Progenitor cell of endocrine pancreas (in vitro differentiated cells): ENCODE measurements at regions not wholly inside any gene's neighbourhood (a gene's known extent, or its start where the extent isn't known, plus 50 kb on each side); places are given as distances from the start of the nearest gene placed in this dataset.

Experiments used
- DNase-seq: peaks from one replicate; pipeline ENCODE4 v3.0.0; 2021; ENCODE audit warnings: low spot score; ENCODE audit not compliant: unreplicated experiment
- H3K27ac Mint-ChIP-seq: 2 replicates; pipeline ENCODE4 v1.8.0; 2021; ENCODE audit warnings: mild to moderate bottlenecking, moderate library complexity, mixed read lengths
- H3K27me3 Mint-ChIP-seq: 2 replicates; pipeline ENCODE4 v1.8.0; 2021; ENCODE audit warnings: mixed read lengths
- H3K36me3 Mint-ChIP-seq: 2 replicates; pipeline ENCODE4 v1.8.0; 2022; ENCODE audit warnings: mixed read lengths; ENCODE audit not compliant: insufficient read depth
- H3K4me1 Mint-ChIP-seq: 2 replicates; pipeline ENCODE4 v1.8.0; 2021; ENCODE audit warnings: low read depth, mixed read lengths
- H3K4me3 Mint-ChIP-seq: 2 replicates; pipeline ENCODE4 v1.8.0; 2021; ENCODE audit warnings: low read depth, mild to moderate bottlenecking, moderate library complexity, mixed read lengths
- H3K9me3 Mint-ChIP-seq: 2 replicates; pipeline ENCODE4 v1.8.0; 2021; ENCODE audit warnings: low read depth, mixed read lengths
- TF ChIP-seq, protein P1 (sequence below): fragments of 200-600 bp; sonication (generic); IDR thresholded peaks from one replicate; pipeline ENCODE4 v1.5.0; 2021; ENCODE audit warnings: antibody characterized with exemption, mild to moderate bottlenecking; ENCODE audit not compliant: unreplicated experiment

DNA sequence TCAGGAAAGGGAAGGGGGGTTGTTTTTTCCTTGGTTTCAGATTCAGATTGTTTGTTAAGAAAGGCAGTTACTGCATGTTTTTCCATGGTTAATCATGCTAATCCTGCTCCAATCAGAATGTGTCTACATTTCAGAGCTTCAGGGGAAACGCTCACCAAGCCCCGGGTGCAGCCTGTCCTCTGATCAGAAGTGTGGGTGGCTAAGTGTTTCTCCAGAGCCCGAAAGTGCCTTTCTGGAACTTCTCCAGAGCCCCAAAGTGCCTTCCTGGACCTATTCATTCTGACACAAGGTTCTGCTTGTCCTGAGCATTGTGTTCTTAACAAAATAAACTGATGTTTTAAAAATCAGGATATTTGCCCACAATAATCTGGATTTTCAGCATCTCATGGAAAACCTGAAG, 359.0 kb upstream of the ZNF521 start:
- Mint-ChIP-seq H3K4me1 (peaks cover 2% of the 10 kb centered on the region), H3K4me3 (no peak overlapping the region), H3K36me3 (no peaks in the 10 kb centered on the region), H3K9me3 (peaks cover 10% of the 10 kb centered on the region), H3K27me3 (peaks cover 42% of the 10 kb centered on the region), H3K27ac (no peak overlapping the region)
- DNase-seq = no peak
- TF ChIP-seq, protein P1, sequence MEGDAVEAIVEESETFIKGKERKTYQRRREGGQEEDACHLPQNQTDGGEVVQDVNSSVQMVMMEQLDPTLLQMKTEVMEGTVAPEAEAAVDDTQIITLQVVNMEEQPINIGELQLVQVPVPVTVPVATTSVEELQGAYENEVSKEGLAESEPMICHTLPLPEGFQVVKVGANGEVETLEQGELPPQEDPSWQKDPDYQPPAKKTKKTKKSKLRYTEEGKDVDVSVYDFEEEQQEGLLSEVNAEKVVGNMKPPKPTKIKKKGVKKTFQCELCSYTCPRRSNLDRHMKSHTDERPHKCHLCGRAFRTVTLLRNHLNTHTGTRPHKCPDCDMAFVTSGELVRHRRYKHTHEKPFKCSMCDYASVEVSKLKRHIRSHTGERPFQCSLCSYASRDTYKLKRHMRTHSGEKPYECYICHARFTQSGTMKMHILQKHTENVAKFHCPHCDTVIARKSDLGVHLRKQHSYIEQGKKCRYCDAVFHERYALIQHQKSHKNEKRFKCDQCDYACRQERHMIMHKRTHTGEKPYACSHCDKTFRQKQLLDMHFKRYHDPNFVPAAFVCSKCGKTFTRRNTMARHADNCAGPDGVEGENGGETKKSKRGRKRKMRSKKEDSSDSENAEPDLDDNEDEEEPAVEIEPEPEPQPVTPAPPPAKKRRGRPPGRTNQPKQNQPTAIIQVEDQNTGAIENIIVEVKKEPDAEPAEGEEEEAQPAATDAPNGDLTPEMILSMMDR = no peak

DNA sequence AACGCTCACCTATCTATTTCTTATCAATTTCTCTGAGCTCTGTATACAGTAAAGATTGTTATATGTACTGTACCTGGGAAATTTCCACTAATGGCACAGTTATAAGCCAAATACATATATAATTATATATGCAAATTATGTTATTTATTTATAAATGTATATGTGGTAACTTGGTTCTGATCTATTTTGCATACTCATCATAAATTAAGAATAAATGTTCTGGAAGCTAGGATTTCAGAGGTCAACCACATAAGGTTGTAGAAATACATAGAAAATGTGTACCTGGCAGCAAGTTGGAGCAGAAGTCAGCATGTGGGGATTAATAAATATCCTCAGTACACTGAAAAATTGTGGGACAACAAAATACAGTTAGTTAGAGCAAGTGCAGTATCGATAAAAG, 353.7 kb upstream of the ZNF521 start:
- TF ChIP-seq, protein P1 = no peak
- no peak for DNase-seq
- no peaks in the 10 kb centered on the region for H3K36me3 Mint-ChIP-seq
- no peak overlapping the region for H3K27ac Mint-ChIP-seq
- peaks cover 32% of the 10 kb centered on the region for H3K27me3 Mint-ChIP-seq
- H3K9me3 Mint-ChIP-seq = no peaks in the 10 kb centered on the region
- peaks cover 3% of the 10 kb centered on the region for H3K4me1 Mint-ChIP-seq
- no peak overlapping the region for H3K4me3 Mint-ChIP-seq

DNA sequence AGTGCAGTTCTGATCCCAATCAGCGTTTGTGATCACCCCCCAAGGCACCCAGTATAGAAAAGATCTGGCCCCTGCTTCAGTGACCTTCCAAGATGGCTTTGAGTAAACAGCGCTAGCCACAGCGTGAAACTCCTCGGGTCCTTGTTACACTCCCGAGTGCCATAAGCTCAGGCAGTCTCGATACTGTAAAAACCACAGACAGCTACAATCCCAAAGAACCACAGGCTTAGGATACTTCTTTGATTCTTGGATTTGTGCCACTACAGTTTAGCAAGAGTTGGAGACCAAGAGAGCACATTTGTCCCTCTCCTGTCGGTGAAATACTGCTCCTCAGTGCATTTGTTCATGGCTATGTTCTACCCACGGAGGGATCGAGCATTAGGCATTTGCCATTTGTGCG, 352.5 kb upstream of the ZNF521 start:
- H3K36me3 Mint-ChIP-seq = no peaks in the 10 kb centered on the region
- H3K4me1 Mint-ChIP-seq = peaks cover 3% of the 10 kb centered on the region

DNA sequence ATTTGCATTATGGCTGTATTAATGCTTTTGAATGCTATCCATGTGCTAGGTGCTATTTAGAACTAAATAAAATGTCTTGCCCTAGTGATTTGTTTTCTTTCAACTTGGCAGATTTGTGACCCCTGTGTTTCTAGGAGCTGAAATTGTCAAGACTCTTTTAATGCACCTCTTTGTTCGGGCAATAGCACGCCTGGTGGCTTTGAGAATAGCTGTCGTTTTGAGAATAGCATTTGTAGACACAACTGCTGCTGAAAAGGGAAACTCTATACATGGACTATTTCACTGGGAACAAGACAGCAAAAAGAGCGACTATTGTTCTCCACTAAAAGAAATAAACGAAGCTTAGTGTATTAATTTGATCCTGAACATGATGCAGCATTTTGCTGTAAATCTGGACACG, 352.1 kb upstream of the ZNF521 start:
- Mint-ChIP-seq H3K27ac (no peak overlapping the region), H3K4me3 (no peak overlapping the region), H3K4me1 (peaks cover 3% of the 10 kb centered on the region), H3K9me3 (no peaks in the 10 kb centered on the region), H3K36me3 (no peaks in the 10 kb centered on the region), H3K27me3 (peaks cover 20% of the 10 kb centered on the region)
- TF ChIP-seq, protein P1 = no peak
- no peak for DNase-seq

More for the DNA sequence above, 352.5 kb upstream of the ZNF521 start:
- DNase-seq = no peak
- no peaks in the 10 kb centered on the region for H3K9me3 Mint-ChIP-seq
- TF ChIP-seq, protein P1 = no peak
- peaks cover 24% of the 10 kb centered on the region for H3K27me3 Mint-ChIP-seq
- H3K27ac Mint-ChIP-seq = no peak overlapping the region
- H3K4me3 Mint-ChIP-seq = no peak overlapping the region

DNA sequence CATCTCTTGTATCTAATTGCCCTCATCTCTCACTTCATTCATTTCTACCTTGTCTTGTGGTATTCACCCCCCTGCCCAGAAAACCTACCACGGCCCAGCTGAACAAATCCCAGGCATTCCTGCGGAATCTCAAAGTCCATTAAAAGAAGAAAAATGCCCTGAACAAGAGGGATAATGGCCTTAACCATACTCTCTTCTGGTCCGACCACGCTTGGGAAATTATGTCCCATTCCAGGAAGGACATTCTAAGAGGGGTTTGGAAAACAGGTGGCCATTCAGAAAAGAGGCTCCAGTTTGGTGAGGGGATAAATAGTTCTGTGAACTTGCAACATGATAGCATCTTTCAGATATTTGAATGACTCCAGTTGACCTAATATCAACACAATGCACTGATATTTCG, 349.9 kb upstream of the ZNF521 start:
- Mint-ChIP-seq H3K27me3 (peaks cover 5% of the 10 kb centered on the region), H3K9me3 (no peaks in the 10 kb centered on the region), H3K36me3 (no peaks in the 10 kb centered on the region), H3K27ac (no peak overlapping the region), H3K4me1 (peaks cover 10% of the 10 kb centered on the region), H3K4me3 (no peak overlapping the region)
- TF ChIP-seq, protein P1 = no peak
- no peak for DNase-seq
